ENCODE measurements at regions not wholly inside any gene's neighbourhood (a gene's known extent, or its start where the extent isn't known, plus 50 kb on each side); places are given as distances from the start of the nearest gene placed in this dataset.

DNA sequence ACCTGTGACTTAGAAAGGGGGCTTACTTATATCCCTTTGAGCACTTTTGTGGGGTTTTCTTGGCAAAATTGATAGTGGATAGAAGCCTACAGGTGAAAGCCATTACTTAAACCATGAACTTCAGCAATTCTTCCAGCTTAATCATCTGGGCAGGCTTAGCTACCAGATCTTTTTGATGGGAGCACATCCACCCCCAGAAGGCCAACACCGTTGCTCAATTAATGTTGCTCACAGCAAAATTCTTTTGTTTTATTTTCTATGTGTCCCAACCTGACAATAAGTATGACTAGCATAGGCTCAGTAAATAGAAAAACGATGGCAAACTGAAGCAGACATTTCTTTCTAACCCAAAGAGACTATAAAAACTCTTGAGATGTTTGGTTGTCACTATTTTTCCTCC lies 269.4 kb upstream of the TCF4 start:
- Histone ChIP-seq H3K9ac (ENCODE audit: insufficient read depth, low read length) (no peak overlapping the region), H3K36me3 (ENCODE audit: control insufficient read depth, insufficient read depth, low read length) (no peaks in the 10 kb centered on the region), H3K27me3 (ENCODE audit: control insufficient read depth, insufficient read depth, low read length) (no peaks in the 10 kb centered on the region), H3K9me3 (ENCODE audit: control insufficient read depth, insufficient read depth, low read depth, low read length) (no peaks in the 10 kb centered on the region), H3K4me2 (ENCODE audit: extremely low read depth, insufficient read depth, low read length) (no peak overlapping the region), H3K27ac (ENCODE audit: insufficient read depth, low read length) (no peak overlapping the region), H2AFZ (ENCODE audit: low read length) (no peak overlapping the region), H3K4me1 (ENCODE audit: control insufficient read depth, extremely low read depth, insufficient read depth, low read length) (no peaks in the 10 kb centered on the region), H4K20me1 (ENCODE audit: control insufficient read depth, extremely low read depth, insufficient read depth, low read length) (no peaks in the 10 kb centered on the region), H3K79me2 (ENCODE audit: control insufficient read depth, insufficient read depth, low read length) (no peaks in the 10 kb centered on the region), H3K4me3 (replicated peaks in 1 of 4; ENCODE audit: control extremely low read depth in 1 of 4, insufficient read depth in 1 of 4, low read depth in 3 of 4, low read length in 4 of 4) (no peak overlapping the region)
- TF ChIP-seq CTCF (conservative IDR thresholded peaks at IDR 0.05 in 1 of 2, IDR thresholded peaks at IDR 0.05 in 1 of 2; ENCODE audit: low read depth in 1 of 2, low read length in 2 of 2), result no peak
- no peak for TF ChIP-seq EZH2 (IDR thresholded peaks at IDR 0.05; ENCODE audit: low read length, missing control alignments)
- no peak for DNase-seq (ENCODE audit: low read depth in 2 of 2)

DNA sequence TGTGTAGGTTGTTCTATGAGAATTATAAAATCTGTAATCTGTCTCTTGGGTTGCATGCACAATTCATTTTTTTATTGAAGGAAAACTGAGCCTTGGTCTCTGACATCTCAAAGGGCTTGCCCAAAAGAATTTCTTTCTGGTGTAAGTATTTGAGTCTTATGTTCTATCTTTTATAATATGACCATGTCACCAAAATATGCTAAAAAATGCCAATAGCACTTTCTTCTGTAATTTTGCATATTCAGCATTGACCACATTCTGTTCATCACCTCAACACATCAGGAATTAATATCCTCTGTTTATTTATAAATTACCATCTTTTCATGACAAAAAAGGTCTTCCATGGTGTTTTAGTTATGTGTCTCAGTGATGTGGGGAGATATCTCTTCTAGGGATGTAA lies 268.7 kb upstream of the TCF4 start:
- no peak overlapping the region for H3K27ac ChIP-seq (ENCODE audit: insufficient read depth, low read length)
- DNase-seq (ENCODE audit: low read depth in 2 of 2), result no peak
- no peaks in the 10 kb centered on the region for H3K9me3 ChIP-seq (ENCODE audit: control insufficient read depth, insufficient read depth, low read depth, low read length)
- H3K4me2 ChIP-seq (ENCODE audit: extremely low read depth, insufficient read depth, low read length), result no peak overlapping the region
- H3K4me1 ChIP-seq (ENCODE audit: control insufficient read depth, extremely low read depth, insufficient read depth, low read length), result no peaks in the 10 kb centered on the region
- no peaks in the 10 kb centered on the region for H4K20me1 ChIP-seq (ENCODE audit: control insufficient read depth, extremely low read depth, insufficient read depth, low read length)
- no peak overlapping the region for H2AFZ ChIP-seq (ENCODE audit: low read length)
- H3K4me3 ChIP-seq (replicated peaks in 1 of 4; ENCODE audit: control extremely low read depth in 1 of 4, insufficient read depth in 1 of 4, low read depth in 3 of 4, low read length in 4 of 4), result no peak overlapping the region
- TF ChIP-seq EZH2 (IDR thresholded peaks at IDR 0.05; ENCODE audit: low read length, missing control alignments), result no peak
- TF ChIP-seq CTCF (conservative IDR thresholded peaks at IDR 0.05 in 1 of 2, IDR thresholded peaks at IDR 0.05 in 1 of 2; ENCODE audit: low read depth in 1 of 2, low read length in 2 of 2), result no peak
- H3K27me3 ChIP-seq (ENCODE audit: control insufficient read depth, insufficient read depth, low read length), result no peaks in the 10 kb centered on the region
- no peak overlapping the region for H3K9ac ChIP-seq (ENCODE audit: insufficient read depth, low read length)
- H3K79me2 ChIP-seq (ENCODE audit: control insufficient read depth, insufficient read depth, low read length), result no peaks in the 10 kb centered on the region
- no peaks in the 10 kb centered on the region for H3K36me3 ChIP-seq (ENCODE audit: control insufficient read depth, insufficient read depth, low read length)

DNA sequence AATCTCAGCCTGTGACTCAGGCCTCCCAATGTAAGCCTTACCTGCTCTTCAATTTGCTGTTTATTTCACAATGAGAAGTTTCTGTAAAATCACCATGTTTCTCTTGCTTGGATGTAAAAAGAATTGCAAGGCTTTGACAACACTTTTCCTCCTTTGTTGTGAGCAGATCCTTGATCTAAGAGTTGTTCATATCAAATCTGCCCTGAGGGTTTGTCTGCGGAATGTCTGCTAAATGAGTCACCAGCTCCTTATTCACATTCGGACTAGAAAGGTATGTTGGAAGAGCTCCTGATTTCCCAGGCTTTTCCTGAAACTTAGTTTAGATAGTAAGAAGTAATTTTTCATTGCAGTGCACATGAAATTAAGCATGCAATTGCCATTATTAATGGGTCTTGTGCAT lies 268.2 kb upstream of the TCF4 start:
- Histone ChIP-seq H3K9ac (ENCODE audit: insufficient read depth, low read length) (no peak overlapping the region), H3K4me2 (ENCODE audit: extremely low read depth, insufficient read depth, low read length) (no peak overlapping the region), H3K36me3 (ENCODE audit: control insufficient read depth, insufficient read depth, low read length) (no peaks in the 10 kb centered on the region), H4K20me1 (ENCODE audit: control insufficient read depth, extremely low read depth, insufficient read depth, low read length) (no peaks in the 10 kb centered on the region), H3K79me2 (ENCODE audit: control insufficient read depth, insufficient read depth, low read length) (no peaks in the 10 kb centered on the region), H3K9me3 (ENCODE audit: control insufficient read depth, insufficient read depth, low read depth, low read length) (no peaks in the 10 kb centered on the region), H3K4me3 (replicated peaks in 1 of 4; ENCODE audit: control extremely low read depth in 1 of 4, insufficient read depth in 1 of 4, low read depth in 3 of 4, low read length in 4 of 4) (no peak overlapping the region), H3K4me1 (ENCODE audit: control insufficient read depth, extremely low read depth, insufficient read depth, low read length) (no peaks in the 10 kb centered on the region), H3K27me3 (ENCODE audit: control insufficient read depth, insufficient read depth, low read length) (no peaks in the 10 kb centered on the region), H3K27ac (ENCODE audit: insufficient read depth, low read length) (no peak overlapping the region), H2AFZ (ENCODE audit: low read length) (no peak overlapping the region)
- TF ChIP-seq CTCF (conservative IDR thresholded peaks at IDR 0.05 in 1 of 2, IDR thresholded peaks at IDR 0.05 in 1 of 2; ENCODE audit: low read depth in 1 of 2, low read length in 2 of 2), result no peak
- no peak for TF ChIP-seq EZH2 (IDR thresholded peaks at IDR 0.05; ENCODE audit: low read length, missing control alignments)
- DNase-seq (ENCODE audit: low read depth in 2 of 2), result peak; percentile 25 to 97

Data from fibroblast of lung (primary cell).